AG09309 (cell line): ENCODE measurements at regions not wholly inside any gene's neighbourhood (a gene's known extent, or its start where the extent isn't known, plus 50 kb on each side); places are given as distances from the start of the nearest gene placed in this dataset.

ENCODE experiments used
- DNase-seq: peaks from one replicate; pipeline ENCODE4 v3.0.0-alpha.2; 2010; ENCODE audit warnings: low read depth
- H3K4me3 ChIP-seq: 2 replicates; pipeline ENCODE4 v1.5.1; 2011; ENCODE audit warnings: mild to moderate bottlenecking, low read depth, low read length, moderate library complexity; ENCODE audit not compliant: control insufficient read depth
- TF ChIP-seq, protein P1 (sequence below): IDR thresholded peaks from 2 replicates; pipeline ENCODE4 v1.5.1; 2011; ENCODE audit warnings: mild to moderate bottlenecking, low read depth, low read length, inconsistent platforms; ENCODE audit not compliant: insufficient read depth, control insufficient read depth; ENCODE audit errors: missing control alignments

DNA sequence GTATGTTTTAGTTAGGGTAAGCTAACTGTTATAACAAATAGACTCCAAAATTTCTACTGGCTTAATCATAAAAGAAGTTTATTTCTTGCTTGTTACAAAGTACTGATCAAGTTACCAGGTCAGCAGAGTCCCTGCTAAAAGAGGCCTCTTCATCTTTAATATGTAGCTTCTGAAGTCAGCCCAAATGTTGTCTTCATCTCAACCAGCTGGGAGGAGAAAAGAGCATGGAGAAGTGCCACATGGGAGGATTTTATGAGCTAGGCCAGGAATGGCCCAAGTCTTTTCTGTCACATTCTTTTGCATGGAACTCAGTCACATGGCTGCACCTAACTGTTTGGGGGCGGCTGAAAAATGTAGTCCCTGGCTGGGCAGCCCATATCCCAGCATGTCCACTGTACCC, 63.2 kb upstream of the APOBEC4 start:
- TF ChIP-seq, protein P1, sequence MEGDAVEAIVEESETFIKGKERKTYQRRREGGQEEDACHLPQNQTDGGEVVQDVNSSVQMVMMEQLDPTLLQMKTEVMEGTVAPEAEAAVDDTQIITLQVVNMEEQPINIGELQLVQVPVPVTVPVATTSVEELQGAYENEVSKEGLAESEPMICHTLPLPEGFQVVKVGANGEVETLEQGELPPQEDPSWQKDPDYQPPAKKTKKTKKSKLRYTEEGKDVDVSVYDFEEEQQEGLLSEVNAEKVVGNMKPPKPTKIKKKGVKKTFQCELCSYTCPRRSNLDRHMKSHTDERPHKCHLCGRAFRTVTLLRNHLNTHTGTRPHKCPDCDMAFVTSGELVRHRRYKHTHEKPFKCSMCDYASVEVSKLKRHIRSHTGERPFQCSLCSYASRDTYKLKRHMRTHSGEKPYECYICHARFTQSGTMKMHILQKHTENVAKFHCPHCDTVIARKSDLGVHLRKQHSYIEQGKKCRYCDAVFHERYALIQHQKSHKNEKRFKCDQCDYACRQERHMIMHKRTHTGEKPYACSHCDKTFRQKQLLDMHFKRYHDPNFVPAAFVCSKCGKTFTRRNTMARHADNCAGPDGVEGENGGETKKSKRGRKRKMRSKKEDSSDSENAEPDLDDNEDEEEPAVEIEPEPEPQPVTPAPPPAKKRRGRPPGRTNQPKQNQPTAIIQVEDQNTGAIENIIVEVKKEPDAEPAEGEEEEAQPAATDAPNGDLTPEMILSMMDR = no peak
- DNase-seq = no peak
- H3K4me3 ChIP-seq = no peak overlapping the region

DNA sequence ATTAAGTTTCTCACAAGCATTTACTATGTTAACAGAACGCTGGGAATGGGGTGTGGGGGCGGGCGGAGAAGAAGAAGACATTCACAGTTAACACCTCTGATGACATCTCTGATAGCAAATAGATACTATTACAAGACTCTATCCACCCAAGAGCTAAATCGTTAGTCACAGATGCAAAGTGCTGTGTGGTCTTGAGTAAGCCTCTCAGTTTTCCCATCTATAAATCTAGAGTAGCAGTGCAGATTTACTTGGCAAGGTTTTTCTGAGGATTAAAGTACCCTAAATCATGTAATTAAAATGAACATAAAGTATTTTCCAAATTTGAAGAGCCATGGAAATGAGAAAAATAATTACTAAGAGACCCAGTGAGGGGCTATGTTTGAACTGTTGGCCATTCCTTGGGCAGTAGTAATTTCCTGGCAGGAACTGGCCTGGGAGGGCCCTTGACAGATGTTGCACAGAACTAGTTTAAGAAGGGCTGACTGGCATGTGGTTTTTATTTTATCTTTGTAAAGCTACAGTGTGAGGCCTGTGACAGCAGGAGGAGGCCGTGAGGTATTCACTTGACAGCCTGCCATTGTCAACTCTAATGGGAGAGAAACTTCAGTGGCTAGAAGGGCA, 58.7 kb upstream of the APOBEC4 start:
- peak; percentile 57 for DNase-seq
- TF ChIP-seq, protein P1 = no peak
- H3K4me3 ChIP-seq = no peak overlapping the region

DNA sequence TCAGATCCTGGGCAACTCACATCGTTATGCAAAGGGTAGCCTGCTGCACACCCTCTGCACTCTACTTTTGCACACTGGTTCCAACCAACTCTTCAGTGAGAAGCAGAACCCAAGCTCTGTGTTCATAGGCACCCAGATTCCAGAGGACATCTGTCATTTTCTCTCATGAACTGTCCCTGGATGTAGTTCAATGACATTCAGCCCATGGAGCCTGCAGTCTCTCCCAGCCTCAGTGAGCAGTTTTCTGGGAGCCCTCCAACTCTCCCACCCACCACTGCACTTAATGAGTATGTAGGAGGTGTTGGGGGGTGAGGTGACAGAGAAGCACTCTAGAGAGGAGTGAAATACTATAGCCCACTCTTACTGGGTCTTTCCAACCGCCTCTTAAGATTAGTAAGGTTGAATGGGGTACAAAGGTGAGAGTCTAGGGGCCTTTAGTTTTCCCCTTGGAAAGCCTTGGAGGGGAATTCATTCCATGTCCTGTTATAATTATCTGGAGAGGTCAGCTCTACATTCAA, 58.1 kb upstream of the APOBEC4 start:
- no peak for DNase-seq
- no peak overlapping the region for H3K4me3 ChIP-seq
- TF ChIP-seq, protein P1 = no peak

DNA sequence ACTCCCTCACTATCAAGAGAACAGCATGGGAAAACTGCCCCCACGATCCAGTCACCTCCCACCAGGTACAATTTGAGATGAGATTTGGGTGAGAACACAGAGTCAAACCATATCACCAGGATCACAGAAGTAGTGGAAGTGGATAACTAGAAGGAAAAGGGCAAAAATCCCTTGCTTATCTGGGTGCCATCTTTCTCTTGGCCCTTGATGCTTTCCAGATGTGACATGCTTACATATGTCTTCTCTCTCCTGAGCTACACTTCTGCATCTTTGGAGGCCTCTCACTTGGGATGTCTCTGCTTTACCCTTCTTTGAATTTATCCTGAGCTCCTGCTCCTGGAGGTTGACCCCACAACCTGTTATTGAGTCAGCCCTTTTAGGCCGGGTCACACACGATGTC, 57.6 kb upstream of the APOBEC4 start:
- DNase-seq = no peak
- TF ChIP-seq, protein P1 = no peak
- H3K4me3 ChIP-seq = no peak overlapping the region

DNA sequence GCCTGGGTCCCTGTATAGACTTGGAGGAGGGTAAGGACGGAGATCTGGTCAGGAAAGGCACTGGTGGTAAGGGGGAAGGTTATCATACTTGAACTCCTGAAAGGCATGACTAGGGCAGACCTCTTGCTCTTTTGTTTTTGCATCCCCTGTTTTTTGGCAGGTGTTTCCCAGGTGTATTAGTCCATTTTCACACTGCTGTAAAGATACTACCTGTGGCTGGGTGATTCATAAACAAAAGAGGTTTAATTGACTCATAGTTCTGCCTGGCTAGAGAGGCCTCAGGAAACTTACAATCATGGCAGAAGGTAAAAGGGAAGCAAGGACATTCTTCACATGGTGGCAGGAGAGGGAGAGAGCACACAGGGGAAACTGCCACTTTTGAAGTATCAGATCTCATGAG, 57.2 kb upstream of the APOBEC4 start:
- H3K4me3 ChIP-seq = no peak overlapping the region
- TF ChIP-seq, protein P1 = no peak
- no peak for DNase-seq

DNA sequence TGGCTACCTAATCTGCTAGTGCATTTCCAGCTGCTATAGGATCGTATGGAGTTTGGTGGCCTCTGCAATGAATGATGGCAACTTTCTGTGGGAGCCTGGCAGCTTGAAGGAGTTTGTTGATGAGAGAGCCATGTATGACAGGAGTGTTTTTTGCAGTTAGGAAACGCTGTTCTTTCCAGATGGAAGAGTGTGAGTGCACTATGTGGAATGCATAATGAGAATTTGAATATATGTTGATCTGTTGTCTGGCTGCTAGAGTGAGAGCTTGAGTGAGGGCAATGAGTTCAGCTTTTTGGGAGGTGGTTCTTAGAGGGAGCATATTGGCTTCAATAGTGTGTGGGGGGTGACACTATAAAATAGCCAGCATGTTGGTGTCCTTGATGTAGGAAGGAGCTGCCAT, 51.0 kb upstream of the APOBEC4 start:
- H3K4me3 ChIP-seq = no peak overlapping the region
- TF ChIP-seq, protein P1 = no peak

More for the DNA sequence above, 51.0 kb upstream of the APOBEC4 start:
- DNase-seq = no peak
